ENCODE measurements at regions not wholly inside any gene's neighbourhood (a gene's known extent, or its start where the extent isn't known, plus 50 kb on each side); places are given as distances from the start of the nearest gene placed in this dataset.
A peak's percentile ranks its signal among the peaks of the same experiment; 100 is the strongest.

GRCh38 chr13:31927219-31927653, 104.3 kb upstream of the FRY start:
- no peak for DNase-seq (ENCODE audit: low read depth in 2 of 2)

GRCh38 chr13:31929031-31929770, 102.4 kb upstream of the FRY start:
- DNase-seq (ENCODE audit: low read depth in 2 of 2) = no peak

DNA sequence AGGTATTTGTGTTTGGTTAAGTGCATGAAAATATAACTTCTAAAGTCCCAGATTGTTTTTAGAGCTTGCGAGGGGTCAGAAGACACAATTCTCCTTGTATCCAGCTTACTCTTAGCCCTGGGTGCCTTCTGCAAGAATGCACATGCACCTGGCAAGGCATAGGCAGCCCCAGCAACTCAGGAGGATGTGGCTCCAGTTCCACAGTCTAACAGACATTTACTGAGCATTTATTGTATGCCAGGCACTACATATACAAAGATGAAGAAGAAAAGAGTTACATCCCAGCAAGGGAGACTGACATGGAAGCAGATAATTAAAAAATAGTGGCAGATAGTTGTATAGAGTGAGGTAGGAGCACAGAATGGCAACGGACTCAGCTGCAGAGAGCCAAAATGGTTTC, 101.1 kb upstream of the FRY start:
- no peak for DNase-seq (ENCODE audit: low read depth in 2 of 2)

- DNase-seq (ENCODE audit: low read depth in 2 of 2) = no peak
These were observed 100.6 kb upstream of the FRY start for GRCh38 chr13:31930901-31931522.

- no peak for DNase-seq (ENCODE audit: low read depth in 2 of 2)
These were observed 94.1 kb upstream of the FRY start for GRCh38 chr13:31937436-31937835.

GRCh38 chr13:31940076-31940475, 91.5 kb upstream of the FRY start:
- no peak for DNase-seq (ENCODE audit: low read depth in 2 of 2)

DNA sequence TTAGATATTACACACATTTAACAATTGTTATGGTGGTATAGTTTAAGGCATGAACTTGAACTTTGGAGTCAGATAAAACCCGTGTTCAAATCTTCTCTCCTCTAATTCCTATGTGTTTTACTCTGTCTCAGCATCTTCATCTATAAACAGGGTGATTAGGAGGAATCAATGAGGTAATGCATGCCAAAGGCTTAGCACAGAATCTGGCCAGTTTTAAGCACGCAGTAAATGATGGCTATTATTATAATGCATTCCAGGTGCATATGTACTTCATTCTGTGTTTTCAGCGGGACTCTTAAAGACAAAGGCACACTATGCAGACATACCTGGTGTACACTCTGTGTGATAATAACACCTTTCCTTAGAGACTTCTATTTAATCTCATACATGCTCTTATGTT, 88.0 kb upstream of the FRY start:
- DNase-seq (ENCODE audit: low read depth in 2 of 2) = no peak

GRCh38 chr13:31944262-31945160, 87.1 kb upstream of the FRY start:
- DNase-seq (ENCODE audit: low read depth in 2 of 2) = no peak

DNA sequence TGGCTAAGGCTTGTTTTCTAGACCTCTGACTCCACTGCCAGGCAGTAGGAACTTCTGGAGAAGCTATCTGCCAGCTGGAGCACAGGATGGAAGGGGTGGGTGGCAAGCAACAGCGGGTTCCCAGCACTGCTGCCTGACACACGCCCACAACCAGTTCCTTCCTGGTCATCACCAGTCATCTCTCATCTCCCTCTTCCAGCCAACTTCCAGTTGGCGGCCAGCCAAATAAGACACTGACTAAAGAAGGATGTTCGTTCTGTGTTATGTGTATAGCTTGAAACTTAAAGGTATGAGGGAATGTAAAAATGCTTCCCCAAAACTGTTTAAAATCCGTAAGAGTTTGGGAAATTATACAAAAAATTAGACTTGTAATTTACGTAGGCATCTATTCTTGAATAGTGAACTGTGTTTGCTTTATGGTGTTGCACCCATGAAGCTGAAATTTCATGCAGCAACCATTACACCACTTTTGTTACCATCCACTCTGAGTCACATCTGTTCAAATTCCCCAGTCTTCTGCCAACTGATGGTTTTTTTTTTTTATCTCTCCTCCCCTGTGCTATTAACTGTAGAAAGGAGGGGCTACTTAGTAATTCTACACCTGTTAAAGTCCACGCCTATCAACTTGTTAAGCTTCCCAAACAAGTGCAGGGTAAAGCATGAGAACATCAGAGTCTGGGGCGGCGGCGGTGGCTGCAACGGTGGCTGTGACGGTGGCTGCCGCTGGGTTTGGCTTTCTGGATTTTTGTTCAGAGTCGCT, 86.2 kb upstream of the FRY start:
- DNase-seq (ENCODE audit: low read depth in 2 of 2) = no peak

- DNase-seq (ENCODE audit: low read depth in 2 of 2) = no peak
These were observed 85.3 kb upstream of the FRY start for GRCh38 chr13:31946091-31946770.

DNA sequence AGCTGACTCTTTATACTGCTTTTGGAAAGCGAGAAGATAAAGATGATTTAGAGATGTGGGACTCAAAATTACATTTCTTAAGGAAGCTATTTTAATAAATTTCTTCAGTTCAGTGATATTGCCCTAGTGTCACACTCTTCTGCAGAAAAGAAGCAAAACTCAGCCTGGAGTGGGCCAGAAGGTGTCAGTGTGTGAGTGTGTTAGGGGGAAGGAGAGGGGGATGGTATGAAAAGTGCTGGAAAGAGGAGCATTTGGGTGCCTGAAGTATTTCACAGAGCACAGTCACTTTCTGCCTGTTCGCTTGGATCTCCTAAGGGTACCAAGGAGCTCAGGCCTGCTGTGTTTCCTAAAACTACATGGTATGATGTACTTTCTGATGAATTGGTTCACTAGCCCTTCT, 84.5 kb upstream of the FRY start:
- DNase-seq (ENCODE audit: low read depth in 2 of 2) = no peak

GRCh38 chr13:31947506-31947905, 84.1 kb upstream of the FRY start:
- no peak for DNase-seq (ENCODE audit: low read depth in 2 of 2)

GRCh38 chr13:31949486-31949885, 82.1 kb upstream of the FRY start:
- no peak for DNase-seq (ENCODE audit: low read depth in 2 of 2)

- DNase-seq (ENCODE audit: low read depth in 2 of 2) = no peak
These were observed 81.3 kb upstream of the FRY start for GRCh38 chr13:31950111-31950815.

DNA sequence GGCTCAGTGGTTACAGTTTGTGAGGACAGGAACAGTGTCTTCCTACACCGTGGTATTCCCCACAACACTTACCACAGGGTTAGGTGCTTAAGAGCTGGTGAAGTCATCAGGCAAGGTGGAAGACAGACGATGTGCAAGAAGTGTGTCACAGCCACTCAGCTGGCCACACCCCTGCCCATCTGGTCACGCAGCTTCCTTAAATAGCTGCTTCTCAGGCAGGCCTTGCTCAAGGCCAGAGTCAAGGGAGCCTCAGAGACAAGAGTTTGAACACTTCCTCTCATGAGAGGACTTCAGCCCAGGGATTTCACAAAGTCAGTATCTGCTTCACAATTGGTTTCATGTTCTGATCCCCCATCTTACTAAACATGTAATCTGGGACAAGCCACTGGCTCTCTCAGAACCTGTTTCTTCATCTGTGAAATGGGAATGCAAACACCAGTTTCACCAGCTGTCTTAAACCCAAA, 80.3 kb upstream of the FRY start:
- DNase-seq (ENCODE audit: low read depth in 2 of 2) = peak in 1 of 2 donors; percentile 3

- DNase-seq (ENCODE audit: low read depth in 2 of 2) = no peak
These were observed 78.8 kb upstream of the FRY start for GRCh38 chr13:31952641-31953380.

- no peak for DNase-seq (ENCODE audit: low read depth in 2 of 2)
These were observed 76.5 kb upstream of the FRY start for GRCh38 chr13:31955101-31955500.

DNA sequence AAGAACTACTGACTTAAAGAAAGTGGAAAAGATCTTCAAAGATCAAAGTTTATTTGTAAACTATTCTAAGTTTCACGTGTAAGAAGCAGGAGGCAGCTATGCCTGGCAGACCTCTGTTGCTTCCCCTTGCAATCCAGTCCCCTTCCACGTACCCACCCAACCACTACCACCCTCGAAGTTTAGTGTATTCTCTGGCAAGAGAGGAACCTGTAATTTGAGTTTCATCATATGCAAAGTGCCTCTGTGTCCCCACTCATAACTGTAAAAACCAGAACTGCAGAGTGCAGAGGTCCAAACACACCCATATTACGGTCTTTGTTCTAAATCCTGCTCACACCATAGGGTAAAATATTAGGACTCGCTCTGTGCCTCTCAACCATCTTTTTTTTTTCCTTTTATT, 75.8 kb upstream of the FRY start:
- DNase-seq (ENCODE audit: low read depth in 2 of 2) = no peak

GRCh38 chr13:31956980-31957644, 74.5 kb upstream of the FRY start:
- DNase-seq (ENCODE audit: low read depth in 2 of 2) = no peak
